ENCODE measurements at regions not wholly inside any gene's neighbourhood (a gene's known extent, or its start where the extent isn't known, plus 50 kb on each side); places are given as distances from the start of the nearest gene placed in this dataset.

DNA sequence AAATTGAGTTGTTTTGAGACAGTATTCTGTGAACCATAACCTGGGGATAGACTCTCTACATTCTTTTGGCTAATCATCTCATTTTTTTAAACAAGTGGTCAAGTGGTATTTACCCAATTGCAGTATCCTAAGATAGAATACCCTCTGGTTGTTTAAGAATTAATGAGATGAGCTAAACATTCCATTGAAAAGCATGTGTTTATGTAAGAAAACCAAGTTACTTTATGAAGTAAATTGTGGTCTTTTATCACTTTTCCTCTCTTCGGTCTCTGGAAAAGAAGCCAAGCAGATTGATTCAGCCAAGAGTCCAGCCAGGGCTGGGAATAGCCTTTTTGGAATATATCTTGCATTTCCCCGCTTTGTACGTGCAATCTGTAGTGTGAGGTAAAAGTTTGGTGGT, 185.7 kb upstream of the TOPAZ1 start:
- DNase-seq (ENCODE audit: low read depth): no peak

DNA sequence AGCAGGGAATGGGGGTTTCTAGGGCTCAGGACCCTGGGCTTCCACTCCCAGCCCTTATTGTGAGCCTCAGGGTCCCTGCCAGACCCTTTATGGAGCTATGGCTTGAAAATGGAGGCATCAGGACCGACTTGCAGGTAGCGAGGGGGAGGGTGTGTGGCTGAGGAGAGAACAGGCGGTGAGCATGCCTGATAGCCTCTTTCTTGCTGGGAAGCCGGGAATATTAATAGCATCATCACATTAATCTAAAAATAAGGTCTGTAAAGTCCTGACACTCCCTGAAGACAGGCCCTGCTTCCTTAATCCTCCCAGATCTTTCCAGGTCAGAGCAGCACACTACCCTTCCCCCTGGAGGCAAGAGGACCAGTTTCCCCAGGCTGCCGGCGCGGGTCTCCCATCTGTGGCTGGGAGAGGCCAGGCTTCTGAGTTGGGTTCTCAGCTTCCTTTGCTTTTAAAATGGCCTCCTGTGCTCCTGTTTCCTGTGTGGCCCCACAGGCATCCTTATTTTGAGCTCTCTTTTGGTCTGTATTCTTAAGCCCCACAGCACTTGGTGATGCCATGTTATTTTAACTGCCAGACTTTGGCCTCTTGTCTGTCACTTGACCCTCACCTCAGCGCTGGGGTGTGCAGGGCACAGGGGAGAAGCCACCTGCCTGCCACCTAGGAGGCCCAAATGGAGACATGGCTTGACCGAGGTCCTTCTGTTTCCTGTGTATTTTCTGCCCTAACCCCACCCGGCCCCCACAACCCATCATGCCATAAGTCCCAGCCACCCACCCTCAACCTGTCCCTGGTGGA, 185.0 kb upstream of the TOPAZ1 start:
- DNase-seq (ENCODE audit: low read depth): no peak

DNA sequence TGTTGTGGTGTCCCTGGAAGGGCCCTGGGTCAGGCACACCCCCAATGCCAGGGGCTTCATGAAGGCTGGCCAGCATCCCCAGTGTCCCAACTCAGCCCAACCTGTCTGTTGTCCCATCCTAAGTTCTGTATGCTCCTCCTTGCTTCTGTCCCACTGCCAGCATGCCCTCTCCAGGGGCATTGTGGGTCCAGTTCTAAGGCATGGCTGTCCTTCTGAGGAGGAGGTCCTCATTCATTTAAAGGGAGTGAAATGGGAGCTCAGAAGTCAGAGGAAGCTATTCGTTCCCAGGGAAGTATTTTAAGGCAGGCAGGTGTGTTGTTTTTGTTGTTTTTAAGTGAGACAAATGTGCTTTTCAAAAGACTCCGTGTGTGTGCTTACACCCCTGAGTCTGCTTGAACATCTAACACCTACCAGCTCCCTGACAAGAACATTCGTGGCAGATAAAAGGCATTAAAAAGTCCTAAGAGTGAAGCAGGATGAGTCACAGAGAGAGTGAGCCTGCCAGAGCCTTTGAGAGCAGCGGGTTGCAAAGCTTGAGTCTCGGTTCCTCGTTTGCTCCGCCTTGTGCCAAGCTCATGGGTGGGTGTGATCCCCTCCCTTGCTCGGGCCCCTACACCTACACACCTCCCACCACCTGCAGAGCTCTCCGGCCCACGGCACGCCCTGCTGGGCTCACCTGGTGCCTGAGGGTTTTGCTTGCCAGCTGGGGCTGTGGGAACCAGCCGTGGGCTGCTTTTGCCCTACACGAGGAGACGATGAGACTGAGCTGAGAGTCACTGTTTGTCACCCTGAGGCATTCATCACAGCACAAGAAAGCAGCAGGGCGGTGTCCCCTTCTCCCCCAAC, 183.4 kb upstream of the TOPAZ1 start:
- DNase-seq (ENCODE audit: low read depth): no peak

DNA sequence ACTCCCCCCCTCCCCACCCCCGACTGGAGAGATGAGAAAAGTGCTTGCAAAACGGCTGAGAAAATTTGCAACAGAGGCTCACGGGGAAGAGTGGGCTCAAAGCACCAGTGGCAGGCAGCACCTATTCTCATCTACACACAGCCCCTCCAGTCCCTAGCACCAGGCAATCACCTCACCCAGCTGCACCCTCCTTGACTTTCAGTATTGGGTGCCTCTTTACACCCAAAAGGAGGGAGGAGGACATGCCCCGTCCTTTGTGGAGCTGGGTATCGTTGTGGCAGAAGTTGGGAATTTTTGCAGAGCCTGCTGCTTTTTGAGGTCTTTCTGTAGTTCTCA, 182.8 kb upstream of the TOPAZ1 start:
- DNase-seq (ENCODE audit: low read depth): no peak

DNA sequence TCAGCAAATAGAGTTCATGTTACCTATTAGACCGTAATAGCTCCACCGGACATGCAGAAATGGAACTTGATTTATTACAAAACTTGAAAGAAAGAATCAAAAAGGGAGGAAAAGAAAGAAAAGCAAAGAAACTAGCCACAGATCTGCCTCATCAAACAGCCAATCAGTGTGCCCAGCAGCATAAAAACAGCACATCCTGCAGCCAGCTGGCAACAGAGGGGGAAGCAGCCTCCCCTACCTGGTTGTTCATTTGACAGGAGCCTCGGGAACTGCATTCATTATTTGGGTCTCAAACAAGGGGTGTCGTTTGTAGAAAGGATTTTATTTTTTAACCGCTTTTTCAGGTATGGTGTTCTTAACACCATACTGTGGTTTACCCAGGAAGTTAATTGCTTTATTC, 181.5 kb upstream of the TOPAZ1 start:
- DNase-seq (ENCODE audit: low read depth): no peak

DNA sequence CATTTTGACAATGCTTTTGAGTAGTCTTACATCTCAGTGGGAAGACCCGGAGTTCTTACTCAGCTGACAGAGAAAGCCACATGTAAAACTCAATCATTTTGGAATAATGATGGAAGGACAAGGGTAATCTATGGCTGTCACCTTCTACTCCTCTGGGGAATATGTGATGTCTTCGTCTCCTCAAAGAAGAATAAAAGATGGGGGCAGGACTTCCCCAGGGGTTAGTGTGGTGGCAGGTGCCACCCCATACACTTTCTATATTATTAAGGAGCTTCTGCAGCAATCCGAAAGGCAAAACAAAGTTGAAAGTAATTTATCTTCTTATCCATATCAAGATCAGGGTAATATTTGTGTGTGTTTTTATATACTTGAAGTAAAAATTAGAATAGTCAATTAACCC, 180.4 kb upstream of the TOPAZ1 start:
- DNase-seq (ENCODE audit: low read depth): no peak

DNA sequence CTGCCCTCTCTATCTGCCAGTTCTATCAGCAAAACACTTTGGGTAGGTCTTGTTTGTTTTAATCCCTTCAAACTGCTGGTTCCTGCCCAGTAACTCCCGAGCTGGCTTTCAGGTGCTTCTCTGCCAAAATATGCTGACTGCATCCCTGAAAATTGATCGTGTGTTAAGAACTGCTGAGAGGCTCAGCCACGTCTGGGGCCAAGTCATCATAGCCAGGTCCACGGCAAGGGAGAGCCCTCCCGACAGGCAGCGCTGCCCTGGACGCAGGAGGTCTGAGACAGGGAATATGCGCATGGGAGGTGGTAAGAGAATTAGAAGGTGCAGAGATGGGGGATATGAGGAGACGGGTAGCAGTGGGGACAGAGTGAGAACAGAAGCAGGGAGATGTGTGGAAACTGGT, 179.7 kb upstream of the TOPAZ1 start:
- no peak for DNase-seq (ENCODE audit: low read depth)

DNA sequence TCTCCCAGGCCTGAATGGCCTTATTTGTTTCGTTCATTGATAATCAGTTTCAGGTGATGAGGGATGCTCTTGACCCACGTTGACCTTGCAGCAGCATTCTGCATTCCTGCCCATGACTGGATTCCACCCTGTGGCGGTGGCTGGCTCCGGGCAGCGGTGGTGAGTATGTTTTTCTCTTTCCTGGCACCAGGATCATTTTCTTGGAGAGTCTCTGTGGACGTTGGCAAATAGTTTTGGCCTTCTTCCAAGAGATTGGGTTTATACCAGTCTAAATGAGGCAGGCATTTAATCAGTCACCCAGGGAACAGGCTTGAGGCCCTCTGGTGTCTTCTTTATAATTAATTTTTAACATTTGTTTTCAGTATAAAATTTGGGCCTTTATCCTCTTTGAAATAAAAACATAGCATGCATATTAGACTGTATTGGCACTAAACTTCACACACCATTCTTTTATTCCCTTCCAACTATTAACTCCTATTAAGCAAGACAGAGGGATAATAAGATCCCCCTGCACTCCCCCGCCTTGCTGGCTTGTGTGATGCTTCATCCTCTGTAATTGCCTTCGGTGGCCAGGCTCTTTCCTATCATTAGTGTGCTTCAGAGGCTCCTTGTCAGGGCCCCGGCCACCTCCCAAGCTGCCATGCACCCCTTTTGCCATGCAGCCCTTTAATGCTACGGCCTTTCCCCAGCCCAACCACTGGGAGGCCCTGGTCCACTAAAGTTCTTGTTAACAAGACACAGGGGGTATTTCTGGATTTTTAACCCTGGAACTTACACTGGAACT, 176.2 kb upstream of the TOPAZ1 start:
- no peak for DNase-seq (ENCODE audit: low read depth)

DNA sequence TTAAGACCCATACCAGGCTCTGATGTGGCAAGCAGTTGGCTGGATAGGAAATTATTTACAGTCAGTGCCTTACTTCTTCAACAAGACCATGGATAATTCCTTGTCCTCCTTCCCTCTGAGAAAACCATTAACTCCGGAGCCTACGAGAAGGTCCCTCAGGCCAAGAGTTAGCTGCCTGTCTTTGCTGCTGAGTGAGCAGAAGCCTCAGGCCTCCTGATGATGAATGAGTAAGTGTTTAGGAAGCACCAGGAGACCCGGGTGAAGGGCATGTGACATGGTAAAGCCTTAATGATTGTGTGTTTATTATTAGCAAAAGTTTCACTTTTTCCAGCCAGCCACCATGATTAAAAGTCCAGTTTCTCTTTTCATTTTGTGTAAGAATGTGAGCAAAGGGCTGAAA, 174.9 kb upstream of the TOPAZ1 start:
- no peak for DNase-seq (ENCODE audit: low read depth)

DNA sequence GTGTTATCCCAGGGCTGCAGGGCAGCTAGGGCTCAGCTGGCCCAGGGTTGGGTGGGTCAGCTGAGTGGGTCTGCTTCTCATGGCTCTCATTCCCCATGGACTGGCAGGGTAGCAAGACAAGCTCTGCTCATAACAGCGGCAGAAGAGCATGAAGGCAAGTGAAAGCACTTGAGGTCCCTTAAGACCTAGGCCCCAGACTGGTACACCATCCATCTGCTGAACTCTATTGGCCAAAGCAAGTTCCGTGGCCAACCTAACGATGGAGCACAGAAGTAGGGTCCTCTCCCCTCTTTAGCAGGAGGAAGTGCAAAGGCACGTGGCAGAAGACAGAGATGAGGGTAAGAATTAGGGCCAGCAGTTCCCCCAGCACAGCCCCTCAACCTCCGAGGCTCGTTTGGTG, 174.3 kb upstream of the TOPAZ1 start:
- DNase-seq (ENCODE audit: low read depth): no peak

DNA sequence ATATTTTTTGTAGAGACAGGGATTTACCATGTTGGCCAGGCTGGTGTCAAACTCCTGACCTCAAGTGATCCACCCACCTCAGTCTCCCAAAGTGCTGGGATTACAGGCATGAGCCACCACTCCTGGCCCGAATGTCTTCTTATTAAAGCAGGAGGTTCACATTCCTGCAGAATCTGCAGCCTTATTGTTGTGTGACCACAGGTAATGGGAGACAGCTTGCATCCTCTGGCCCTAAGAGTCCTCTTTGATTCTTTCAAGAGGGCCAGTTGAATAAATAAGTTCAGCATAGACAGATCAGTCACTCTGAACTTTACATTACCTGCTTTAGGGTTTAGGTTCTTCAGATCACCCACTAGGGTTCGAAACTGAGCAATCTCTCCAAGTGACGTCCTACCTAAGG, 172.9 kb upstream of the TOPAZ1 start:
- no peak for DNase-seq (ENCODE audit: low read depth)

DNA sequence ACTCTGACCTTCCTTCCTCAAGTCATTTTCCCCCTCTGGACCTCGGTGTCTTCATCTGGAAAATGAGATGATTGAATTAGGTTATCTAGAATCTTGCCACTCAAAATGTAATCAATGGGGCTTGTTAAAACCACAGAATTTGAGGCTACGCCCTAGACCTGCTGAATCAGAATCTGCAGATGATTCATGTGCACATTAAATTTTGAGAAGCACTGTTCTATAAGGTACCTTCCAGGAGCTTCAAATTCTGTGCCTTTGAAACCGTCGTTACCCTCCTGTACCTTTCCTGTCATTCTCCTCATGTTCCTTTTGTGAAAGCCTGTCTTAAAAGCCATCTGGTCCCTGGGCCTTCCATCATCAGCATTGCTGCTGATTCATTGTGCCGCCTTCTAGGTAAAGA, 172.4 kb upstream of the TOPAZ1 start:
- no peak for DNase-seq (ENCODE audit: low read depth)

DNA sequence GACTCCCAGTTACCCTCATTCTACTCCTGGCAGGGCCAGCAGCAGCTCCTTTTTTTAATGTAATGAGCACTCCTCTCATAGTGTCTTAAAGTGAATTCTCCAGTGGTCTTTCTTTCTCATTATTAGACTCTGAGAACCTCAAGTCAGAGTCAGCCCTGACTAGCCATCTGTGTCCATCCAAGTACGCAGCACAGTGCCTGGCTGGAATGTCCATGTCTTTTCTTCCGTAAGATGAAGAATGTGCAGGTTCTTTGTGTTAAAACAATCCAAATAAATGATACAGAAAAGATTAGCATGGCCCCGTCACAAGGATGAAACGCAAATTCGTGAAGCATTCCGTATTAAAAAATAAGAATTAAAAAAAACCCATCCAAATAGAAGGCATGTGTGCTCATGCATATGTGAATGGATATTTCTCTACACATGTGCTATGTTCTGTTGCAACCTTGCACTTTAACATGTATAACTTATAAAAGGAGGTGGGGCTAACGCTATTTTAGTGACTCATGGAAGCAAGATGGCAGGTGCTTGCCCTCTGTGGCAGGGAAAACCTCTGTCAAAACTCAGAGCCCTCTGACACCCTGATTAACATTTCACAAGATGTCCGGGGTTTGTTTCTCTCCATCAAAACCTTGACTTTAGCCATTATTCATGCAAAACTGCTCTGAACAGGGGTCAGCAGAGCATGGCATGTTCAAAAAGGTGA, 170.7 kb upstream of the TOPAZ1 start:
- no peak for DNase-seq (ENCODE audit: low read depth)

DNA sequence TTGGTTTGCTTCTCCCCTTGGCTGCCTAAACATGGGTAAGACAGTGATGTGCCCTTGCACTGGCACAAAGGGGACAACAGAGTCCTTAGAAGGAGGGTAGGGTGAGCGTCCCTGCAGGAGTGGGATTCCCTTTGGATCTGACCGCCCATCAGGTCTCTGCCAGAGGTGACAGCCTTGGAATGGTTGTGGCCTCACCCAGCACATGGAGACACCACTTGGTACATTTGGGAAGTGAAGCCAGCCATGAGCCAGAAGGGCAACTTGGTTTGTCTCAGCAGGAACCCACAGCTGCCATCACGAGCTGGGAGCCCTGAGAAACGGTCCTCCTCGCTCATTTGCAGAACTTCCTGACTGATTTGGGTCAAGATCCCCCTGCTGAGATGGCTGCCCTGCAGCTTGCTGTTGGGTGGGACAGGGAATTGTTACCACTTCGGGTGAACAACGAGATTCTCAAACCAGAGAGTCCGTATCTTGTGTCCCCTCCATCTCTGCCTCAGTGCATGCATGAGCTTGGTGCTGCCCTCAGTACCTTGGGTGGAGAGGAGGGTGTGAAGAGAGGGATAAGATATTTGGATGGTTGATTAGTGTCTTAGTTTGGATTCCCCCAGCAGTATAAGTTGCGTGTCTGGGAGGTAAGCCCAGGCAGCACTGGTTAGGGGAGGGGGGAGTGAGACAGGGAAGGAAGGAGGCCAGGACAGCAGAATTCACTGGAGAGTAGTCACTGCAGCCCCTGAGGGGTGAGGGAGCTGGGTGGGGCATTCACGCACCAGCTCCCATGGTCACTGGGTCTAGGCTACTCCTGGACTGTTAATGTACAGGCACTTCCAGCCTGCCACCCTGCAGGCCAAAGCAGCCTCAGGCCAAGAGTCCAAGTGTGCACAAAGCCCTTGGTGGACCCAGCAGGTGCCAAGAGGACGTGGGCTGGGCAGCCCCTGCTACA, 168.8 kb upstream of the TOPAZ1 start:
- no peak for DNase-seq (ENCODE audit: low read depth)

DNA sequence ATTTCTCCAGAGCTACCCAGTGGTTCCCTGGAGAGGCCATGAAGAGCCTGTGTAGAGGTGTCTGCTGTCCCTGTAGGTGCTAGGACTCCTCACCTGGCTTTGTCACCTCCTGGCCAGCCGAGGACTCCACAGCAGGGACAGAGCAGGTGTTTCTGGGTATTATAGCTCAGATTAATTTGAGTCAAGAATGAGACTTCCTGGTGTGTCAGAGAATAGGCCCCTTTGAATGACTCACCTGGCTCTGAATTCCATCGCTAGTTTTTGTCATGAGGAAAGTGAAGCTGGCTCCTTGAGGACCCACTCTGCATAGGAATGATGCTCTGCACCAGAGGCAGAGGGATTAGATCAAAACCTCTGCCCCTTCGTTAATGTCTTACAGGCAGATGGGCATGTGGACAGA, 167.5 kb upstream of the TOPAZ1 start:
- no peak for DNase-seq (ENCODE audit: low read depth)

DNA sequence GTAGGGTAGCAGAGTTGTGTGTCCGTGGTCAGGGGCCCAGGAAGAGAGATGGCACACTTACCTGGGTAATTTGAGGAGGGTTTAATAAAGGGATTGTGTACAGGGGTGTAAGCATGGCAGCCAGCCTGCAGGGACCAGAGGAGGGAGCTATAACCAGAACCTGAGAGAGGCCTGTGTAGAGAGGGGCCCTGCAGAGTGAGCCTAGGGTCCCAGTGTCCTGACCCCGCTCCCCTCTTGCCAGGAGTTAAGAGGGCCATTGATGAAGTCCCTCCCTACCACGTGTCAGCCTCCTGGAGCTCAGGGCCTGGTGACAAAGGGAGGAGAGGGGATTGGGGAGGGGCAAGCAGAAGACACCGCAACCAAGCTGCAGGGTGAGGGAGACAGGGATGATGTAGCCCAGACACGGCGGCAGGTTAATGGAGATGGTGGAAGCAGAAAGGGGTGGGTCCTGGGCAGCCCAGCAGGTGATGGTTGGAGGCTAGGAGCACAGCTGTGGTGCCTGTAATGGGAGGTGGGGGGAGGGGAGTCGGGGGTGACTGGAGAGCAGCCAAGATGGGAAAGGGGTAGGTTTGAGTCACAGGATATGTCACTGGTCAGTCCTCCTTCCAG, 165.4 kb upstream of the TOPAZ1 start:
- DNase-seq (ENCODE audit: low read depth): no peak

DNA sequence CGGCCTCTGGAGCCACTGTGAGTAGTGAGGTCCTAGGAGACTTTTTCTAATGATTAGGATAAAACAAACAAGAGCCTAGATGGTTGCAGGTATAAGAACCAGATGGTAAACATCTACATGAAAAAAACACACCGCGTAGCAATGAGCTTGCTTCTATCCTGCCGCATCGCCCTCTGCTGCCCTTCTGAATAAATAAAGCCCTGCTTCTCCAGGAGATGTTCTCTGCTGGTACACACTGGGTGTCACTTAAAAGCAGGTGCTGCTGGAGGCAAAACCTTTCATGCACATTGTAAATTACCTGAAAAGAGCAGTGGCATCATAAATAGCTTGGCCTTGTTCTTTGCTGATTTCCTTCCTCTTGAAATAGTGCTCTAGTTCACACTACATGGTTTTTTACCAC, 164.4 kb upstream of the TOPAZ1 start:
- no peak for DNase-seq (ENCODE audit: low read depth)

DNA sequence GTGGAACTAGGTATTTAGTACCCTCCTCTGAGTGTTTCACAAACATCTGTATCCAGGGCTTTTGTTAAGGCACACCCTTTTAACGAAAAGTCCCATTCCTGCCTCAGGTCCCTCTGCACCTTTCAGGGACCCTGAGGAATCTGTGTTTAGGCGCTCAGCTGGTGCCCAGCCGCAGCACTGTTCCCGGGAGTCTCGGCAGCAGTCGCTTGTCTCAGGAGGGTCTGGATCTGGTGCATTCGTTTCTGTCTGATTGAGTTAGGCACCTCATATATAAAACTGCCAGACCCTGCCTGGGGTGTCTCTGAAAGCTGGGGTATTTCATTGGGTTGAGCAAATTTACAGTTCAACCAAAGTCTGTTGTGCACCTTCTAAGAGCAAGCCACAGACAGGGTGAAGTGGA, 162.8 kb upstream of the TOPAZ1 start:
- no peak for DNase-seq (ENCODE audit: low read depth)

DNA sequence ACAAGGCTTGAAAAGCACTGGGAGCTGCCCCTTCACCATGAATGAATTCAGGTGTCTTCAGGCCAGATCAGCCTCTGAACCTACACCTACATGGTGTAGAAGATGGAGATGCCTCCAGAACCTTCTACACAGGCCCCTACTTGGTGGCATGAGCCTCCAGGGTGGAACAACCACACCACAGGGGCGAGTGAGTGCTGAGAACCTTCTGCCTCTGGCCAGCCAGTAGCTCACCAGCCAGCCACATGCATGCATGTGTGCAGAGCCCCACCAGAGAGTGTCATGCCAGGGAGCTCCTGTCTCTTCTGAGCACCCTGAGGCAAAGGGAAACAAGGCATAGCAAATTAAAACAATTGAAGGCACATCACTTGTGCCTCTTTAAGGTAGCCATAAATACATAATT, 161.8 kb upstream of the TOPAZ1 start:
- no peak for DNase-seq (ENCODE audit: low read depth)

DNA sequence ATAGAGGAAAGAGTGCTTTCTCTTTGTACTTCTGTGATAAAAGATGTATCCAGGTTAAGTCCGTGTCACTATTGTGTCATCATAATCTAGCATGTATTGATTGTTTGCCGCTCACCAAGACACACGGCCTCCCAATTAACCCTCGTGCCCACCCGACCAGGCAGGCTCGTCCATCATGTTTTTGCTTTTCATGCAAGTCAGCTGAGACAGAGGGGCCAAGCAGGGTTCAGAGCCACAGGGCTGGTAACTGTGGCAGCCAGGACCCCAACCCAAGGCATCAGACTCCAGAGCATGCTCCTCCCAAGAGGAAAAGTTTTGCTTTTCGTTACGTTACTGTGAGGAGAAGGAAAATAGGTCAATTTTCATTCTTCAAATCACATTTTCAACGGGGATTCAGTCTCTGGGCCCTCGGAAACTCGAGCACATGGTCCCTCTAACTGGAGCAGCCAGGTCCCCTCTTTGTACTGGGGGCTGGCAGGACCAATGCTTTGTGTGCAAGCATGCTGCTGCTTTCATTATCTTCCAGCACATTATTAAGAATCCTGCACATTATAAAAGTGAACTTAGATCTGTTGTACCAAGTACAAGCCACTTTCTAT, 161.1 kb upstream of the TOPAZ1 start:
- DNase-seq (ENCODE audit: low read depth): no peak
